PC-9 (cell line): ENCODE measurements at regions not wholly inside any gene's neighbourhood (a gene's known extent, or its start where the extent isn't known, plus 50 kb on each side); places are given as distances from the start of the nearest gene placed in this dataset.
"Not testable (repeated sequence)": the region's sequence is repeated elsewhere in the genome, so short reads cannot be mapped to it uniquely, and the experiment has no call there.

Experiments used
- BruUV-seq: library from RNA; stranded (reverse); fragments of 400-500 nt; replicated peaks from 2 replicates; lab custom pipeline; 2021; lab: Mats Ljungman, UMichigan
- CTCF ChIA-PET: fragments of 300-600 bp; sonication (Branson Sonifier 250); formaldehyde crosslinking; loops from one replicate; lab custom pipeline; 2022; ENCODE audit warnings: antibody characterized with exemption; lab: Charles Lee
- POLR2A ChIA-PET: fragments of 300-600 bp; sonication (Branson Sonifier 250); formaldehyde crosslinking; loops from one replicate; lab custom pipeline; 2022; ENCODE audit warnings: antibody characterized with exemption; ENCODE audit not compliant: unreplicated experiment; lab: Charles Lee
- DNase-seq, 2 experiments: peaks; one replicate each; pipeline versions ENCODE4 v3.0.0 to v3.0.0-alpha.2; 2015 to 2022; ENCODE audit warnings: mixed read lengths in 1 of 2
- H2AFZ ChIP-seq: fragments of 200-600 bp; sonication (generic); 2 replicates; pipeline ENCODE4 v1.8.1; 2017; ENCODE audit warnings: antibody characterized with exemption
- H3F3A ChIP-seq: fragments of 200-600 bp; sonication (generic); 2 replicates; pipeline ENCODE4 v1.8.1; 2017; ENCODE audit warnings: antibody characterized with exemption, mild to moderate bottlenecking, low read depth; ENCODE audit not compliant: insufficient read depth
- H3K27ac ChIP-seq: fragments of 200-600 bp; sonication (generic); 2 replicates; pipeline ENCODE4 v1.6.1; 2016; ENCODE audit warnings: mixed run types
- H3K27me3 ChIP-seq: fragments of 200-600 bp; sonication (generic); 2 replicates; pipeline ENCODE4 v1.6.1; 2016; ENCODE audit warnings: low read depth, mixed run types; ENCODE audit not compliant: insufficient read depth
- H3K36me3 ChIP-seq: fragments of 200-600 bp; sonication (generic); 2 replicates; pipeline ENCODE4 v1.6.1; 2016; ENCODE audit warnings: low read depth, mixed run types
- H3K4me1 ChIP-seq: fragments of 200-600 bp; sonication (generic); replicated peaks from 2 replicates; pipeline ENCODE4 v1.6.1; 2016; ENCODE audit warnings: mixed run types; ENCODE audit not compliant: insufficient read depth
- H3K4me2 ChIP-seq: fragments of 200-600 bp; sonication (generic); 2 replicates; pipeline ENCODE4 v1.6.1; 2017; ENCODE audit warnings: mixed run types
- H3K4me3 ChIP-seq: fragments of 200-600 bp; sonication (generic); 2 replicates; pipeline ENCODE4 v1.6.1; 2016; ENCODE audit warnings: mixed run types
- H3K79me2 ChIP-seq: fragments of 200-600 bp; sonication (generic); 2 replicates; pipeline ENCODE4 v1.6.1; 2017; ENCODE audit warnings: low read depth, mixed run types
- H3K9me2 ChIP-seq: fragments of 200-600 bp; sonication (generic); 2 replicates; pipeline ENCODE4 v1.8.1; 2017; ENCODE audit warnings: mild to moderate bottlenecking; ENCODE audit not compliant: insufficient read depth
- H3K9me3 ChIP-seq: fragments of 200-600 bp; sonication (generic); 2 replicates; pipeline ENCODE4 v1.8.1; 2016; ENCODE audit warnings: low read depth; ENCODE audit not compliant: insufficient read depth
- H4K20me1 ChIP-seq: fragments of 200-600 bp; sonication (generic); 2 replicates; pipeline ENCODE4 v1.8.1; 2017; ENCODE audit not compliant: insufficient read depth
- EZH2 ChIP-seq: fragments of 200-600 bp; sonication (generic); IDR thresholded peaks from 2 replicates; pipeline ENCODE4 v1.8.0; 2017; ENCODE audit warnings: antibody characterized with exemption, low read depth
- intact Hi-C: fragments of 100-400 bp; cut with micrococcal nuclease; formaldehyde crosslinking; loops from one replicate; pipeline ENCODE4 v1.10.0; 2022; ENCODE audit not compliant: unreplicated experiment
- TF ChIP-seq, protein P1 (sequence below): fragments of 200-600 bp; sonication (generic); conservative IDR thresholded peaks from 2 replicates; pipeline ENCODE4 v1.6.1; 2017; ENCODE audit warnings: mixed run types, antibody characterized with exemption, mild to moderate bottlenecking, moderate library complexity

DNA sequence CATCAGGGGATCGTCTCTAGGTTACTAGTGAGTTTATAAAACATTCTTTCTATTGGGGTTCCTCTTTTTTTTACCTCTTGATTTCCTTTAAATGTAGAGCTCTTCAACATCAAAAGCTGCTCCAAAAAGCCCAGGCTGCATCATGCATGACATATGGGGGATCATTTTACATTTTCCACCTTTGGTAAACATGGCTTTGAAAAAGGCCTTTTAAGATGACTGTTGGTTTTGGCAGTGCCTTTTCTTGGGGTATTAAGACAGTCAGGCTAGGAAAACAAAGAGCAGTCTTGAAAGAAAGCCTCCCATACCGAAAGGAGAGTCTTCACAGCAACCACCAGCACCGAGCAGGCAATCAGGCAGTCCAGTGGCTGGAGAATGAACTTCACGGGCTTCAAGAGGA lies 73.2 kb downstream of the NPEPL1 start:
- Histone ChIP-seq H2AFZ (no peak overlapping the region), H3K36me3 (no peaks in the 10 kb centered on the region), H3K4me3 (no peak overlapping the region), H3F3A (no peaks in the 10 kb centered on the region), H3K4me2 (no peak overlapping the region), H3K9me3 (no peaks in the 10 kb centered on the region), H3K27ac (no peak overlapping the region), H4K20me1 (no peaks in the 10 kb centered on the region), H3K27me3 (peaks cover 100% of the 10 kb centered on the region), H3K4me1 (no peaks in the 10 kb centered on the region), H3K9me2 (no peaks in the 10 kb centered on the region), H3K79me2 (no peaks in the 10 kb centered on the region)
- POLR2A ChIA-PET, result no interaction called here
- CTCF ChIA-PET, result no interaction called here
- BruUV-seq, result no TSS peak
- TF ChIP-seq, protein P1, sequence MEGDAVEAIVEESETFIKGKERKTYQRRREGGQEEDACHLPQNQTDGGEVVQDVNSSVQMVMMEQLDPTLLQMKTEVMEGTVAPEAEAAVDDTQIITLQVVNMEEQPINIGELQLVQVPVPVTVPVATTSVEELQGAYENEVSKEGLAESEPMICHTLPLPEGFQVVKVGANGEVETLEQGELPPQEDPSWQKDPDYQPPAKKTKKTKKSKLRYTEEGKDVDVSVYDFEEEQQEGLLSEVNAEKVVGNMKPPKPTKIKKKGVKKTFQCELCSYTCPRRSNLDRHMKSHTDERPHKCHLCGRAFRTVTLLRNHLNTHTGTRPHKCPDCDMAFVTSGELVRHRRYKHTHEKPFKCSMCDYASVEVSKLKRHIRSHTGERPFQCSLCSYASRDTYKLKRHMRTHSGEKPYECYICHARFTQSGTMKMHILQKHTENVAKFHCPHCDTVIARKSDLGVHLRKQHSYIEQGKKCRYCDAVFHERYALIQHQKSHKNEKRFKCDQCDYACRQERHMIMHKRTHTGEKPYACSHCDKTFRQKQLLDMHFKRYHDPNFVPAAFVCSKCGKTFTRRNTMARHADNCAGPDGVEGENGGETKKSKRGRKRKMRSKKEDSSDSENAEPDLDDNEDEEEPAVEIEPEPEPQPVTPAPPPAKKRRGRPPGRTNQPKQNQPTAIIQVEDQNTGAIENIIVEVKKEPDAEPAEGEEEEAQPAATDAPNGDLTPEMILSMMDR, result no peak
- TF ChIP-seq EZH2, result no peak
- DNase-seq, result no peak
- intact Hi-C loops, result no loop called here

DNA sequence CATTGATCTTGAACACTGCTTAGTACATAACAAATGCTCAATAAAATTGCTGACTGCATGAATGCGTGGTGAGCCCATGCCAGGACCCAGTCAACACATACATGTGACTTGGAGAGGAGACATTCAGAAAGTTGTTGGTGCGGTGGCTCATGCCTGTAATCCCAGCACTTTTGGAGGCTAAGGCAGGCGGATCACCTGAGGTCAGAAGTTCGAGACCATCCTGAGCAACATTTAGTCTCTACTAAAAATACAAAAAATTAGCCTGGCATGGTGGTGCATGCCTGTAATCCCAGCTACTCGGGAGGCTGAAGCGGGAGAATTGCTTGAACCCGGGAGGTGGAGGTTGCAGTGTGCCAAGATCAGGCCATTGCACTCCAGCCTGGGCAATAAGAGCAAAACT lies 75.2 kb downstream of the NPEPL1 start:
- H3K4me1 ChIP-seq, H2AFZ ChIP-seq, BruUV-seq, intact Hi-C loops, H4K20me1 ChIP-seq, DNase-seq, CTCF ChIA-PET, H3F3A ChIP-seq, H3K9me2 ChIP-seq, H3K36me3 ChIP-seq, H3K4me3 ChIP-seq, H3K4me2 ChIP-seq, H3K79me2 ChIP-seq, H3K27ac ChIP-seq, H3K9me3 ChIP-seq: not testable (repeated sequence)
- H3K27me3 ChIP-seq, result peaks cover 100% of the 10 kb centered on the region
- POLR2A ChIA-PET, result interaction anchor here (0.7 kb wide), 1 partner anchor 1593 kb away, joined by 5 read pairs; no protein-coding TSS in a partner anchor
- TF ChIP-seq EZH2, result 0 out of 2 replicates have a peak, but pooled peaks have one; percentile 24
